ENCODE measurements at regions not wholly inside any gene's neighbourhood (a gene's known extent, or its start where the extent isn't known, plus 50 kb on each side); places are given as distances from the start of the nearest gene placed in this dataset.

DNA sequence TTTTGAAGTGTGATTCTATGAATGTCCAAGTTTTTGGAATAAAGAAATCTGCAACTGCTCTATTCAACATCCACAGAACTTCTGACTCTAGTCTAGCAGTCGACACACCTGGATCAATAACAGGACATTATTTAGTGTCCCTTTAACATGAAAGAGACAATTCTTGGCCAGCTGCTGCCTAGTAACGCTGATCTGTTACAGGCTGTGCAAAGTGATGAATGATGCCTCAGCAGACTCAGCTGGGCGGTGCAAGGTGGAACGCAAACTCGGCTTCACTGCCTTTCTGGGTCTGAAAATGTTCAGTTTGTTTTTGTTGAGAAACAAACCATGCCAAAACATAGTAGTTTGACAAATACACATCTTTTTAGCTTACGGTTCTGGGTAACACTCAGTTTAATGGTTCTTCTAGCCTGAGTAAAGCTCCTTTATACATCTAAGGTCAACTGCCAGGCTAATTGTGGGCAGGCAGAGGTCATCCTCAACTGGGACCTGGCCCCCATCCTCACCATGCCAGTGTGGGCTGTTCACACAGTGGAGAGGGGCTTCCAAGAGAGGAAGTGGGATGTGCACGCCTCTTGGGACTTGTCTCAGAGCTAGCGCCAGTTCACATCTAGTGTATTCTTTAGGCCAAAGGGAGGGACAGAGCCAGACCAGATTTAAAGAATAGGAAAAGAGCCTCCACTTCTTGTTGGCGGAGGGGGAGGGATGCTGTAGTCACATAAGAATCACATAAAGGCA lies 879.7 kb downstream of the QKI start:
- no peak for DNase-seq (ENCODE audit: low spot score)

DNA sequence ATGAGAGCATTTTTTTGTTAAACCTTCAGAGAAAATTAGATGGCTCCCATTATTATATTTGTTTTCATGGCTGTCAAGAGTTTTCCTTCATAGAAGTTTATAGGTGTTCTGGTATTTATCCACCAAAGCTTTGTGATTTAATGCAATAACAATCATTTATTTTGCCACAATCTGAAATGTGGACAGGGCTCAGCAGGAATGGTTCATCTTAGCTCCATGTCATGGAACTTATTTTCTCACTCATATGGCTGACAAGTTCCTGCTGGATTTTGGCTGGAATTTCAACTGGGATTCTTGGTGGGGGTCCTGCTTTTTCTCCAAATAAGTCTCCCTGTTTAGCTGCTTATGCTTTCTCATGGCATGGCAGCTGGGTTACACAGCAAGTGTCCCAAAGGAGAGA lies 876.7 kb downstream of the QKI start:
- no peak for DNase-seq (ENCODE audit: low spot score)

DNA sequence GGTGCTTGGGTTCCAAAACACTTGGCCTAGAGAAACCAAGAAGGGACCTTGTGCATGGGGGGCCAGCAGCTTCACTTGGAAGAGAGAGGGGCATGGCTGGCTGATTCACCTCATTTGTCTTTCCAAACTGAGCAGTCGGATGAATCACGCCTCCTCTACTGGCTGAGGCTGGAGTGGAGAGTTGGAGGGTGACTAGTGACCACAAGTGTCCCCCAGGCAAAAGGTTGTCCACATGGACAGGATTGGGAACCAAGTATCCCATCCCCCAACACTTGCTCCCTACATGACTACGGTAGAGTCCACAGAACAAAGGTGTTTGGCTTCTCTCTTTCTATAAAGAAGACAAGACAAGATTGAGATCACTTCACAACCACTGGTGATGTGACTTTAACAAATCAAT lies 875.6 kb downstream of the QKI start:
- DNase-seq (ENCODE audit: low spot score) = no peak

DNA sequence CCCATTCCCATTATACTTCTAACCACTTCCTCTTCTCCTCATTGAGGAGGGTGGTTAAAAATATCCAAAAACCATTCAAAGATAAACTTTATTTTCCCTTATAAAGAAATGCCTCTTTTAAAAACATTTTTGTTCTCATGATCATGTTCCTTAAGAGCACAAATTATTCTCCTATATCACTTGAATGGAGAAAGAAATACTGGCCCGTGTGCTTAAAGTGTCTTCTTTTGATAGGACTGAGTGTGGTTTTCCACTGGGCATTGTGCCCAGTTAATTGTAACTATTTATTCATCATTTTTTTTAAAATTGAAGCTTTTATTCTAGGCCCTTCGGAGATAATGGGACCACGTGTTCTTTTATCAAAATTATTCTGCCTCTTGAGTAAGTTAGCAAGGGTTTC lies 871.5 kb downstream of the QKI start:
- DNase-seq (ENCODE audit: low spot score) = no peak

DNA sequence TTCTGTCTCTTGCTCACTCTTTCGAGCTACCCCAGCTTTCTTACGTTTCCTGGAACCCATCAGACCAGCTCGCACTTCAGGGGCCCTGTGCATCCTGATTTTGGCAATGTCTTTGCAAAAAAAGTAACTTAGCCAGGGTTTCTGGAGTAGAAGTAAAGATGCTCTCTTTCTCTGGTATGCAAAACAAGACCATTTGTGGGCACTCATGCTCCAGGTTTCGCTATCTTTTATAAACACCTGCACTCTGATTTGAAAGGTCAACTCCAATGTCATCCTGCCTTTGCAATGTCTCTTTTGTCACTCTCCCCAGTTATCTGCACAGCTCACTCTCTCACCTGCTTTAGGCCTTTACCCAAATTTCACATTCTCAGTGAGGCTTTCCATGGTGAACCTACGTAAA lies 869.1 kb downstream of the QKI start:
- no peak for DNase-seq (ENCODE audit: low spot score)

DNA sequence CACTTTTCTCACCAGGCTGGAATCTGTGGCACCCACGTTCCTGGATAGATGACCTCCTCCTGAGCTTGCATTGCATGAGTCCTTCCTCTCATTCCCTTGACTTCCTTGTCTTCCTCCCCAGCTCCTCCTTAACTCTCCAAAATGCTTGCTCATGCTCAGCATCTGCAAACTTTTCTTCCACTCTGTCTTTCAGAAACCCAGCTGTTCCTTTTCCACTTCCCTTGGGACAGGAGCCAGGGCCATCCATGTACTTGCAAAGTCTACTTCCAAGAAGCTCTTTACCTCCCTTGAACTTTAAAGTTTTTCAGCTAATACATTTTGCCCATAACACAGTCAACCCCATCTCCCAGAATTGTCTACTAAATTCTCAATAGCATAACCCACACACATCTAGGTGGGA lies 861.7 kb downstream of the QKI start:
- DNase-seq (ENCODE audit: low spot score) = no peak

DNA sequence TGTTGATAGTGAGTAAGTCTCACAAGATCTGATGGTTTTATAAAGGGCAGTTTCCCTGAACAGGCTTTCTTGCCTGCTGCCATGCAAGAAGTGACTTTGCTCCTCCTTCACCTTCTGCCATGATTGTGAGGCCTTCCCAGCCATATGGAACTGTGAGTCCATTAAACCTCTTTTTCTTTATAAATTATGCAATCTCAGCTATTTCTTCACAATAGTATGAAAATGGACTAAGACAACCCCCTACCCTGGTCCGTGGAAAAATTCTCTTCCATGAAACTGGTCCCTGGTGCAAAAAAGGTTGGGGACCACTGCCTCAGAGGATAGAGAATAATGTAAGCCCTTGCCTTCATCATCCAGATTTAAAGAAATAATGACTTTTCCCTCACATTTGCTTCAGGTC lies 861.3 kb downstream of the QKI start:
- no peak for DNase-seq (ENCODE audit: low spot score)

DNA sequence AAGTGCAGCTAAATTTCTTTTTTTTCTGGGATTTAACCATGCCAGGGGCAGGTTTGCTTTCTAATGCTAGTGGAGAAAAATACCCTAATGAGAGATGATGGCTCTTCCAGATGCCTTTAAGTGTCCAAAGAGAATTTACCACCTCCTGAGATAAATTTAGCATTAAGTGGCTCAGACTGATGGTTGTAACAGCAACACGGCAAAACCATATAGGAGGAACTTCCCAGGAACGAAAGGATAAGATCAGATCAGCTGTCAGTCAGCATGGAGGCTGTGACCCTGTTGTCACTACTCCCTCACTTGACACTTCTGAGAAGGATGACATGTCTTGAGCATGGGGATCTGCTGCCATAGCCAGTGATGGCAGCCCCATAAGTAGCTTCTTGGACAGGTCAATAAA lies 860.0 kb downstream of the QKI start:
- no peak for DNase-seq (ENCODE audit: low spot score)

DNA sequence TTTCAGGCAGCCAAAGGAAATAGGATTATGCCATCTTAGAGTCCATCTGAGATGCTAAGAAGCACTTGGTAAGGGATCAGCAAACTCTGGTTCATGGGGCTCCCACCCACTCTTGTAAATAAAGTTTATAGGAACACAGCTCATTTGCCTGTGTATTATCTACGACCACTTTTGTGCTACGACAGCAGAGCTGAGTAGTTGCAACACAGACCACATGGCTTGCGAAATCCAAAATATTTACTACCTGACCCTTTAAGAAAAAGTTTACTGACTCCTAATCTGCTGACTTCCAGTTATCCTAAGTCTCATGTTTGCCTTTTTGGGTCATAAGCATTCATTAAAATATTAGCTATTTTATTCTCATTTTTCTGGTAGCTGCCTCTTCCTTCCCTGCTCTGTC lies 859.0 kb downstream of the QKI start:
- DNase-seq (ENCODE audit: low spot score) = no peak

DNA sequence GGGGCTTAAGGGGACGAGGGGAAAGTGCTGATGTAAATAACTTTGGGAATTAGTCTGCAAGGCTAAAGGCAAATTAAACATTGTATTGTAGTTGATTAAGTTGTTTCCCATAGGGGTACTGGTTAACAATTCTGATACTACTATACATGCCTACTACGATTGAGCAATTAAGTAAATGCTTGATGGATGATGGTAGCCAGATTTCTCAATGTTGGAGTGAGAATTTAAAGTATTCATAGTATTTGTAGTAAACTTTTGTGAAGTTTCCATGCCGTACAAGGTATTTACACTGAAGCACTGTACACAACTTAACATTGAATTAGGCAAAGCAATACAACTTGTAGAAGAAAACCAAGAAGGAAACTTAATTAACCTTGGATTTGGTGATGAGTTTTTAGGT lies 852.3 kb downstream of the QKI start:
- no peak for DNase-seq (ENCODE audit: low spot score)

DNA sequence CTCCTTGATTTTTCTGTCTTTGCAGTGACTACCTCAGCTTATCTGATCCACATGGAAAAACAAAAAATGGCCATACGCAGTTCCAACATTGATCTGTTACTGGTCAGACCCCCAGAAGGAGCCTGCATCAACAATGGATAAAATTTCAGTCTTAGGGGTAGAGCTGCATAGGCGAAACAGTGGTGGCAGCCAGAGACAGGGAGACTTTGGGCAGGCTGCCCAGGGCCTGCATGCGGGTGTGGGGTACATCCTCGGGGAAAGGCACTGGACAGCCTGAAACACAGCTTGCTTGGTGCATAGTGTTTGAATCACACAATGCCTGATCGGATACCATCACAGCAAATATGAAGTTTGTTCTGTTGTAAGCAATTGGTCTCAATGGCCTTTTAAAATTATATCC lies 847.8 kb downstream of the QKI start:
- no peak for DNase-seq (ENCODE audit: low spot score)

DNA sequence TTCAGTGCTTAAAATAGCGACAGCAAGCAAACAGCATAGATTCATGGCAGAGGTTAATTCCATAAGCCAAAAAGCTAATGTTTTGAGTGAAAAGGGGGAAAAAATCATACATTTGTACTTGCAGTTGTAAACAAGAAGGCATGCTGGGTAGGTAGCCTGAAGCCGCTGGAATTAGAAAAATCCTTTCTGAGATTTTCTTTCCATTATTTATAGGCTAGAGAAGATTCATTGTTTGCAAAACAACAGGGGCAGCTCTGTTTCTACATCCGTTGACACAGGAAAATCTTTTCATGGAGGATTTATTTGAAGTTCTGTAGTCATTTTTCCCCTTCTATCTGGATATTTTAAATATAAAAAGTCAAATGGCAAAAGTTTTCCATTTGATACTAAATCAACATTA lies 843.9 kb downstream of the QKI start:
- DNase-seq (ENCODE audit: low spot score) = no peak

DNA sequence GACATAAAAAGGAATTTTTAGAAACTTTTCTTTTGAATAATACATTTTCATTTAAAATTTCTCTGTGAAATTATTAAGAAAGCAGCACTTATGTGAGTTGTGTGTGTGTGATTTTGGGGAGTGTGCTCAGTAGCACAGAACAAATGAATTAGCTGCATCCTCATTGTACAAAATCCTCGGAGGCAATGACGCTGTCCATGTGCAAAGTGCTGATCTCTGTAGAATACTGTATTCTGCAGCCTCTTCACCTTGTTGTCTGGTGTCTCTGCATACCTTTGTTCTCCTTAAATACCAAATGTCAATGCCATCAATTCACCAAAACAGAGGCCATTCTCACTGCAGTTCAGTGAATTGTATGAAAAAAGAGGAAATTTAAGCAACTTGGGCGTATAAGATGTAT lies 838.4 kb downstream of the QKI start:
- DNase-seq (ENCODE audit: low spot score) = no peak

DNA sequence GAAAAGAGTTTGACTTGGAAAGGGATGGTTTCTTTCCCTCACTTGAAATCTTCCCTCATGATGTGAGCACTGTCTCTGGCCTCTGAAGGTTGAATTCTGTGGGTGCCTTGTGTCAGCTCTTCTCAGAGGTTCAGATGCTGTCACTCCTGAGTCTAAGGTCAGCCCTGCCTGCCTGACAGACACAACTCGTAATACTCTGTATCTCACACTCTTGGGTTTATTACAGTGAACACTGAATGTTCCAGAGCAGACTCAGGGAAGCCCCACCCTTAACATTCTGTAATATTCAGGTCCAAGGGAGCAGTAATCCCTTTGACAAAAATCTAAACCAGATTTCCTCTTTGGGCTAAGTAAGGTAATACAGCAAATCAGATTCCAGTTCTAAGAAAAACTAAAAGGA lies 837.8 kb downstream of the QKI start:
- DNase-seq (ENCODE audit: low spot score) = no peak

DNA sequence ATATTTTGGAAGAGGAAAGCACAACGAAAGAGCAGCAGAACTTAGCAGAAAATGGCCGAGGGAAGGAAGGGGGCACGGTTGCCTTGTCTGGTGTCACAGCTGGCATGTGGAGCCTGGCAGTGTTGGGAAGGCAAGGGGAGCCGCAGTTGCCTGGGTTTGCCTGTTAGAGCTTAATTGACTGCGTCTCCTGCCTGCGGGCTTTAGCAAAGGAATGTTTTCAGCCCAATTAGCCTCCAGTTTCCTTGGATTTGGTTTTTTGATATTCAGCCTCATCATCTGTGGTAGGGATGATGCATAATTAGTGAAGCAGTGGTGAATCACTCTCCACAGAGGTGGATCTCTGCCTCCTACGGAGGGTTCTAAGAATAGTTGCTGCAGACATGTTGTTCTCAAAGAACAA lies 832.6 kb downstream of the QKI start:
- DNase-seq (ENCODE audit: low spot score) = no peak

DNA sequence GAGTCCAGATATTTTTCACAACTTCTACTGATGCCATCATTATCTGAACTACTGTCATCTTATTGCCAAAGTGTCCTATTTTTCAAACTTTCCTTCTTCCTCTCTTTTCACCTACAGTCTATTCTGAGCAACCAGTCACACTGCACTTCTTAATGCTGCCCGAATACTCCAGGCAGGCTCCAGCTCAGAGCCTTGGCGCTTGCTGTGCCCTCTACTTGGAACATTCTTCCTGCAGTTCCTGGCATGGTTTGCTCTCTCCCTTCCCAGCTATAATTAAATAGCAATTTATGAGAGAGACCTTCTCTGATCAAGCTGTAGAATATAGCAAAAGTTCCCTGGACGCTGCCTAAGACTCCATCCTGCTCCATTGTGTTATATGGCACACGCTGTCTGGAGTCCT lies 831.6 kb downstream of the QKI start:
- DNase-seq (ENCODE audit: low spot score) = no peak

DNA sequence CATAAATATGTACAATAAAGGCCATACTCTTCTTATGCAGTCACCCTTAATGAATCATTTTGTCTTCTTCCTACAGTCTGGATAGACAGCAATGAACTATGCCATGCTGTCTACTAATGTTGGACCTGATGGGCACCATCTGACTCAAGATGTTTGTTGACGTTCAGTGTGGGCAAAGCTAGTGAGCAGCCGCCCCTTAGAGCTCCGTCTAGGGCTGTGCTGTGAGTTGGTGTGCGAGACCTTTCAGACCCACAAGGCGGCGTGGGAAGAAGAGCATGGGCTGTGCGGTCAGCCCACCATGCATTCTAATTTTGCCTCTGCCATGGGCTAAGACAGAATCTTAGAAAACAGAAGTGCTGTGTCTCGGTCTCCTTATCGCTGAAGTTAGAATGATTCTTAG lies 829.4 kb downstream of the QKI start:
- DNase-seq (ENCODE audit: low spot score) = no peak

DNA sequence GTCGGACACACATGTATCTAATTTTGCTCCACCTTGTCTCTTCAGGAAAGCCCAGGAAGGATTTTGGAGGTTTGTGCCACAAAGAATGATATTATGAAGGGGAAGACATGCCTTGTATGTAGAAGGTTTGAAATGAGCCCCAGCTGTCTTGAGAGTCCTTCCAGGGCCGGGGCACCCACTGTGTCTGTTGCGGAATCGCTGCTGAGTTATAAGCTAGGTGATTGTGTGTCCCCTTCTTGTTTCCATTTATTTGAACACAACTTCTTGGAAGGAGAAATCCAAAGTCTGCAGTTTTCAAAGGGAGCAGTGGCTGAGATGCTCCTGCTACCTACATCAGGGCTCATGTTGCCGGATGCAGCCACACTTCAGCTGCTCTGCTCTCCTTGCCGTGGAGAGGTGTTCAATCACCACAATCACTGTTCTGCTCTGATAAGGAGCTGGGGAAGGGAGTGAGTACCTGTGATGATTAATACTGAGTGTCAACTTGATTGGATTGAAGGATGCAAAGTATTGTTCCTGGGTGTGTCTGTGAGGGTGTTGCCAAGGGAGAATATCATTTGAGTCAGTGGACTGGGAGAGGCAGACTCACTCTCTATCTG lies 828.6 kb downstream of the QKI start:
- no peak for DNase-seq (ENCODE audit: low spot score)

DNA sequence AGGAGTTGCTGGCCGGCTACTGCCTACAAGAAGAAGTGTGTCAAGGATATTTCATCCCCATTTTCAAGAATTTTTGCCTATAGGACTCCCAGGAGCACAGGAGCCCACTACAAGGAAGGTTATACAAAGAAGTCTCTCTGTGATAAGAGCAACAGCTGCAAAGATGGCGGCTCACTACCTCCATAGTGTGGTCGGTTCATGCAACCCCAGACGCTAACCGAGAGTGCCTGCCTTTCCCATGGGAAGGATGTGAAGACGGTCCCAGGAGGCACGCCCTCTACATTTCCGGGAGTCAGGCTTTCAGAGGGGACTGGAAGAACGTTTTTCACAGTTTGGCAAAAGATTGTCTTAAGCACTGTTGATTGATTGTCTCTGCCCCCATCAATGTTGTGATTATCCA lies 816.3 kb downstream of the QKI start:
- no peak for DNase-seq (ENCODE audit: low spot score)

DNA sequence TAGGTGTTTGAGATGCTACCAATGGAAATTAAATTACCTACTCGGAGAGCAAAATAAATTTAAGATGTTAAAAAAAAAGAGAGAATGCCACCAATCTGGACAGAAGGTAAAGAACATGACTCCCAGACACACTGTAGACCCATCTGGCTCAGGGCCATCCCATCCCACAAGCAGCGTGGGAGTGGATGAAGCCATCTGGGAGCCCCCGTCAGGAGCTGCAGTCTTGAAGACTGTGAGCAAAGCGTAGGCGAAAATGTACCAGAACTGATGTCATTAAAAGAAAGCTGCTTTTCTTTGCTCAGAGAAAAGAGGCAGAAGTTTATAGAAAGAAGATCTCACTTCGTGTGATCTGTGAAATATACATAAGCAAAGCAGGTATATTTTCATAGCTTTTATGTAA lies 815.7 kb downstream of the QKI start:
- DNase-seq (ENCODE audit: low spot score) = no peak

DNA sequence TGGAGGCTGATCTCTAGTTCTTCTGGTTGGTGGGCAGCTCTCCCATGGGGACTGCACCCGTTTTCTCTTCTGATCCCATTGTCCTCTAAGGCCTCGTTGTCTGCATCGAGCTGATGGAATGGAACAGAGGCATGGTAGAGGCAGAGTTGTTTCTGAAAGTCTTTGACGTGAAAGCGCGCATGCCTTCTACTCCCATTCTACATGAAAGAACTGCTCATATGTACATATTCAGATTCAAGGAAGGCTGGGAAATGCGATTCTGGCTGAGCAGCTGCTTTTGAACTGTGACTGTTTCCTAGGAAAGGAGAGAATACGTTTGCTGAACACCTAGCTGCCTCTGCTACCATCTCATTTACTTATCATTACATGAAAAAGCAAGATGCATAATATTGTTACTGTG lies 815.2 kb downstream of the QKI start:
- DNase-seq (ENCODE audit: low spot score) = no peak

DNA sequence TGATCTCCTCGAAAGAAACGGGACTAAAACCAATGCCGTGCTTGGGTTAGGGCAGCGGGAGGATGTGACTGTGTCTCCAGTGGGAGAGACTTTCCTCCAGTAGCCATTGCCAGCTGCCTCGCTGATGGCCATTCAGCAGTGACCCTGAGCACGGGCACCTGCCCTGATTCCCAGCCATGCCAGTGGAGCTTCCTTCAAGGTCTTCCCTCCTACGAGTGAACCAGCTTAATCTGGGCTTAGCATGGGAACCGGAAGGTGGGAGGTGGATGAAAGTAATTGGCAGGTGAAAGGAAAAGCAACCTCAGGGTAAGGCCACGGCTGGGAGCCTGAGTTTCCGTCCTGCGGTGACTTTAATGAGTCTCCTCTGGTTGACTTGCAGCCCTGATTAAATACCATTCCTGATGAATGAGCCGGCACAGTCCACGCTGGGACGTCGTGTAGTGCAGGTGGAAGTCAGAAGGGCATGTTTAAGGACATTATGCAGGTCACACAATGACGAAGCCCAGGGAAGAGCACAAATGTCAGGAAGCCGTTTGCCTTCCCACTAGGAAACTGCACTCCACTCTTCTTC lies 813.5 kb downstream of the QKI start:
- no peak for DNase-seq (ENCODE audit: low spot score)

DNA sequence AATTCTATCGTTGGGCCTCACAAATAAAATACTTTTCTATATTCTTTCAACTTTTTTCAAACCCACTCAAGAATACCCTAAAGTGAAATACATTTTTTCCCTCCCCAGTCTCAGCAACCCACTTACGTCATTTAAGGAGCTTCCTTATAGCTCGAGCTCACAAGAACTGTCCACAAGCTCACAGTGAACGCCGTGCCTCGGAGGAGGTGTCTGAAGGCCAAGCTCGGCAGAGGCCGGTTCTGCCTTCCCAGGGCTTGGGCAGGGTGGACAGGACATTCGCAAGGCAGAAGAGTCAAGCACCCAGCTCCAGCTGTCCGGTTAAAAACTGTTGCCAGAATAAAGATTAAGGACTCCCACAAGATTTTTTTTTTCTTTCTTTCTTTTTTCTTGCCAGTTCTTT lies 802.3 kb downstream of the QKI start:
- no peak for DNase-seq (ENCODE audit: low spot score)

DNA sequence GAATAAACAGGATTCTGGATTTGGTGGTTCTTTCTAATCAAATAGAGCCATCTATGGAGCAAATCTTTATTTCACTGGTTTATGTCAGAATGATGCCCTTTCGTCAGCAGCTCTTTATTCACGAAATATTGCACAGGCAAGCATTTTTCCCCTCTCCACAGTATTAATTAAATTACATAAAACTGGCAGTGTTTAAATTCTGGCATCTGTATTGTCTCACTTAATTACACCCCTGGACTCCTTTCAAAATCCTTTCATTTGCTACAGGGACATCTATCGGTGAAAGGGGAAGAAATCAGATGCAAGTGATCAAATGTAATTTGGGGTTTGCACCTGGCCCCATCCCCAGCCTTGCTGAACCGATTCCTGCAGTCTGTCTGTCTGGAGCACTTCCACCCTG lies 801.9 kb downstream of the QKI start:
- no peak for DNase-seq (ENCODE audit: low spot score)
